Stimulated activated CD4-positive, alpha-beta T cell treated with anti-CD3 and anti-CD28 coated beads, TNF-alpha, amount 100 ng/mL, for 1 hour (primary cell): ENCODE measurements at regions not wholly inside any gene's neighbourhood (a gene's known extent, or its start where the extent isn't known, plus 50 kb on each side); places are given as distances from the start of the nearest gene placed in this dataset.

Source experiments
- DNase-seq, 3 donors: peaks; one replicate each; pipeline ENCODE4 v3.0.0-alpha.2; 2020; ENCODE audit warnings: low read depth in 3 of 3, low spot score in 1 of 3

DNA sequence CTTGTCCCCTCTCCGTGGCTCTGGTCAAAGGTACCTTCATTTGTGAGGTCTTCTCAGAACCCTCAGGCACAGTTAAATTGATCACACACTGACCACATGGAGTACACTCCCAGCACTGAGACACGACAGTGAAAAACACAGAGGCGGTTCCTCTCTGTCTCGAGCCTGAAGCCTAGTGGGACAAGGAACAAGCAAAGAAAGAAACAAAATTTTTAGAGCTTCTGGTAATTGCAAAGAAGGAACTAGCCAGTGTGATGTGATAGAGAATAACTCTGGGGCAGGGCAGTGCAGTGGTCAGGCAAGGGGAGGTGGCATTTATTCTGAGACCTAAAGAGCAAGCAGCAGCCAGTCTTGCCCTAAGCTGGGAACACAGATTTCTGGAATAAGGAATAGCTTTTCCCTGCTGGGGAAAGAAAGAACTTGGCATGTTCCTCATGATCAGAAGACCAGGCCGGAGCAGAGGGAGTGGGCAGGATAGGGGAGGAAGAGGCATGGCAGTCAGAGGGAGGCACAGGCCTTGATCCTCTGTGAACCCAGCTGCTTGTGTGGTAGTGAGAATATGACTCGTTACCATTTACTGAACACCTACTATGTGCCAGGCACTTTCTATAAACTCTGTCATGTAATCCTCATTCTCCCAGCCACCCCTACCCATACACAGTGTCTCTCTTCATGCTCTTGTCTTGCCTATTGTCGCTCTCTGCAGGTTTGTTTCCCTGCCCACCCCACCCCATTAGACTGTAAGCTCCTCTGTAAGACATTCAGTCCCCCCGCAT is 262.3 kb upstream of the HES1 start:
- no peak for DNase-seq

DNA sequence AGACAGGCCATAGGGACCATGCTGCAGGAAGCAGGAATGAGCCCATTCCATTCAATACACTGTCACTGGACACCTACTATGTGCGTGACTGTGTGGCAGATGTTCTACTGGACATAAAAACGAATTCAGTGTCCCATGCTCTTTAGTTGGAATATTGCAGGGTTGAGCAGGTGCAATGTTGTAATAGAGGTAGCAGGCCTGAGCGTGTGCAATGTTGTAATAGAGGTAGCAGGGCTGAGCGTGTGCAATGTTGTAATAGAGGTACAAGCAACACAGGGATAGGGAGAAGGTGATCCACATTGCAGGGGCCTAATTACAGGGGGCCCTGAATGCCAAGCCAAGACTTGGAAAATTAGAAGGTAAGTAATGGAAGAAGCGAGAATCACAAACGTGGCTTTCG is 261.4 kb upstream of the HES1 start:
- DNase-seq, result no peak

DNA sequence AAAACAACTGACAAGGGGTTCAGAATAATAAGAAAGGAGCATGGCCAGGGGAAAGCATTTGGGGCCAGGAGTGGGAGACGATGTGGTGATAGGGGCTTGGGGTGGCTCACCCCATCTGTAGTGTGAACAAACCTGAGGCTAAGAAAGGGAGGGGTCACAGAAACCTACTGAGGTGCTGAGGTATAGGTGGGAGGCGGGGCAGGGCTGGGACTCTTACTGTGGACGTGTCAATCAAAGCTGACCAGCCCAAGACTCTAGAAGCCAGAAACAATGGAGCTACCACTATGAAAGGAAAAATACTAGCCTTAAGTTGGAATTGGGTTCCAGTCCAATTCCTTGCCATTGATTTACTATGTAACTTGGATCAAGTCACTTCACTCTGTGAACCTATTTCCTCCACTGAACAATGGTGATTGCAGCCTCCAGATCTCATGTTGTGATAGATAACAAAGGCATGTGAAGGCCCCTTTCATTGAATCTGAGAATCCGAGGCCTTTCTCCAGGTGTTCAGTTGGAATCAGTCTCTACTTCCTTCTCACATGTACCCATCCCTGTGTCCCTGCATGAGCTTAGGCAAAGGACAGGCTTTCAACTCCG is 260.9 kb upstream of the HES1 start:
- no peak for DNase-seq

DNA sequence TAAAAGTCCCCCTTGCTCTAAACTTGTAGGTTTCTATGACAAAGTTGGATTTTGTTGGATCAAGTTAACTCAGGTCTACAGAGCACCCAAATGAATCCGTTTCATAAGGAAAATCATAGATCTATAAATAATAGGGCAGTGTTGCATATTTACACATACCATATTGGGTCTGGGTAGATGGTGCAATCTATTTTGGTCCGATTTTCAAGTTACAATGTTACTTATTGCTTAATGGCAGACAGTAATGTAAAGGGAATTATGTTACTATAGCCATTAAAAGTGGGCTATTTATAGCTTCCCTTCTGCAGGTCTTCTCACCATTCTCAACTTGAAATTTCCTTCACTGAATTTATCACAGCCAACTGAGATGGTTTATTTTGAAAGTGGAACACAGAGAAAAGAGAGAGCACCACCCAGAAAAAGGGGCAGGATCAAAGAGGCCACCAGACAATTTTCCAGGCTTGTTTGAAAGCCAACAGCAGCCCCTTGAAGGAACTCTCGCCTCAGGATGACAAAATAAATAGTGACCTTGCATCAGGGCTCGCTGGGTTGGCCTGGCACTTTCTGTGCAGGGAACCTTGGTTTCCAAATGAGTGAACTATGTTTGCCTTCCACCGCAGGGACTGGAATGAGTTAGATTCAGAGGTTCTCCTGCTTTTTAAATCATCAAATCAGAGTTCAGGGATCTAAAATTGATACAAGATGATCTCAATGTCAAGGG is 260.2 kb upstream of the HES1 start:
- no peak for DNase-seq

DNA sequence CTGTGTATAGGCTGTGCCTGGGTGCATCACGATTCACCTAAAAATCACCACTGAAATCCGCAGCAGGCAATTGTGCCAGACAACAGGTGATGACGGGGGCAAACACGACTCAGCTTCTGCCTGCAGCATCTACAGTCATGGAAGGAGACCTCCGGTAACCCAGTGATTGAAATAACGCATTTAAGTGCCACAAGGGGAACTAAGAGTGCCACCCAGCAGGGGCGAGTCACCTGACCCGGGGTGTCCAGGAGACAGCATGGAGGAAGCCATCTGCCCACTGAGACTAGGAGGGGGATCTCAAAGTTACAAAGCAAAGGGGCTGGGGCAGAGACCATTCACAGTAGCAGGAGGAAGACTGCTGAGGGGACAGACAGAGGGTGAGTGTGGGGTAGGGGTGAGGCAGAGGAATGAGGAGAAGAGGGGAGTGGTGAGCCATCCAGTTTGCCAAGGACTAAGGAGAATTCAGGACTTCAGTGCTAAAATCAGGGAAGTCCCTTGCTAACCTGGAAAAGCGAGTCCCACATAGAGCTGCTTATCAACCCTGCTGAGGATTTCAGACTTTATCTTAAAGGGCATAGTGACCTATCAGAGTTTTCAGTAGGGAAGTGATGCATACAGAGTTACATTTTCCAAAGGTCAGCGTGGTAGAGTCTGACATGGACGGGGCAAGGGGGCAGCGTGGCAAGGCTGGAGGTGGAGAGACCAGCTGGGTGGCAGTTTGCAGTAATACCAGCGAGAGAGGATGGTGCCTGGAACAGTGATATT is 256.7 kb upstream of the HES1 start:
- no peak for DNase-seq

DNA sequence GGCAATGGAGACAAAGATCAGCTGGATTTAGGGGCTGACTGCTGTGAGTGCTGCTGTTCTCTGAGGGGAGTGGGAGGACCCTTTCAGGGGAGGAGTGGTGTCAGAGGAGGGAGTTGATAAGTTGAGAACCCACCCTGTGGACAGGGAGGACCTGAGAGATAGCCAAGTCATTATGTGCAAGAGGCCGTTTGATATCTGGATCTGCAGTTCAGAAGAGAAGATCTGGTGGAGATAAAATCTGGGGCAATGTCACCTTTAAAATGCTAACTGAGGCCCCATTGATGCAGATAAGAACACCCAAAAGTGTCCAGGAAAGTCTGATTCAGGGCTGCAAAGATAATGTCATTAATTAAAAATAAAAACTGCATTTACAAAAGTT is 256.1 kb upstream of the HES1 start:
- DNase-seq, result no peak

DNA sequence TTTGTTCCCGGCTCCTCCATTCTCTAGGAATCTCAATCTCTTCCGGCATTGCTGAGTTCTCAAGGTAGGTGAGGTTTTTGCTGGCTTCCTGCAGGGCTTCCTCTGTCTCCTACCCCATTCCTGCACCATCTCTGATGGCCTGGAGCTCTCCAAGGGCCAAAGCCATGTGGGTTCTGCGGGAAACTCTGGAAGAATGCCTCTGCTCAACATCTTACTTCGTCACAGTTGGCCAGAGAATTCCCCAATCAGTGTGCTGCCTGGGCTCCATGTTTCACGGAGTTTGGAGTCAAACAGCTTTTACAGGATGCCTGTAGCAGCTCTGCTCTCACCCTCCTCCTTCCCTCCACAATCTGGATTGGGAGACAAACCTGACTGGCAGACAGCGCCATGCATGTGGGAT is 253.9 kb upstream of the HES1 start:
- DNase-seq, result no peak

DNA sequence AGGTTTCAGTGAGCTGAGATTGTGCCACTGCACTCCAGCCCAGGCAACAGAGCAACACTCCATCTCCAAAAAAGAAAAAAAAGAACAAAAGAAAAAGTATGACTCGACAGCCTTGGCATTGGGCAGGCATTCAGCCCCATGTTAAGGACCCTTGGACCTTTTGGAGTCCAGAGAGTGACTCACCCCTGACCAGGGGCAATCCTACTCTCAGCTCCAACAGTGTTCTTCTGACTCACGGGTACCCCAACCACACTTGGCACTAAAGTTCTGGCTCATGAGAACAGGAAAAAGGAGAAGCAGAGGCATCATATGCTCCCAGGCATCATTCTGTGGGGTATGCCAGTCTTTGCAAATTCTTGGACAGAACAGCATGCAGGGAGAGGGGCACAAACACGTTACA is 252.4 kb upstream of the HES1 start:
- DNase-seq, result no peak

DNA sequence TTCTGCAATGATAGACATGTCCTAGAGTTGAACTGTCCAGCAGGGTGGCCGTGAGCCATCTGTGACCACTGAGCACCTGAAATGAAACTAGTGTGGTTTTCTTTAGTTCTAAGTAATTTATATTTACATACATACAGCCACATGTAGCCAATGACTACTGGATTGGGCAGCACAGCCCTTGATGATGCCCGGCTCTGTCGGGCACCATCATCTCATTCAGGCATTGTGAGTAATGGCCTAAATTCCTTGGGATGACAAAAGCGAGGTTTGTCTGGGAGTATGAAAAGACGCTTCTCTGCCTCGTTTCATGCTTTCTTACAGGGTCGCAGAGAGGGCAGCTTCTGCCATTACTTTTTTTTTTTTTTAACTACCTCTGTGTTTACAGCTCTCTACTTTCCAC is 251.9 kb upstream of the HES1 start:
- DNase-seq, result no peak

DNA sequence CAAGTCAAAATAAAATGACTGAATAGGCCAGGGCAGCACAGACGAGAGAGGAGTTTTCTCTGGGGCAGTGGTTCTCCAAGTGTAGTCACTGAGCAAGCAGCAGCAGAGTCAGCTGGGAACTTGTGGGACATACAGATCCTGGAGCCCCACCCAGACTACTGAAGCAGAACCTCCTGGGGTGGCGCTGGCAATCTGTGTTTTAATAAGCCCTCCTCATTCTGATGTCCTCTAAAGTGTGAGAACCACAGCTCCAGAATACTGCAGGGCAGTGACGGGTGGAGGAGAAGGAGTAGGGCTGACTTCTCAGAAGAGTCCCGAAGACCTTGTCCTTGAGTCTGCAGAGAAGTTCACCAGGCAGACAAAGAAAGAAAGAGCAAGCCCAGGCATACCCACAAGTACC is 251.3 kb upstream of the HES1 start:
- no peak for DNase-seq

DNA sequence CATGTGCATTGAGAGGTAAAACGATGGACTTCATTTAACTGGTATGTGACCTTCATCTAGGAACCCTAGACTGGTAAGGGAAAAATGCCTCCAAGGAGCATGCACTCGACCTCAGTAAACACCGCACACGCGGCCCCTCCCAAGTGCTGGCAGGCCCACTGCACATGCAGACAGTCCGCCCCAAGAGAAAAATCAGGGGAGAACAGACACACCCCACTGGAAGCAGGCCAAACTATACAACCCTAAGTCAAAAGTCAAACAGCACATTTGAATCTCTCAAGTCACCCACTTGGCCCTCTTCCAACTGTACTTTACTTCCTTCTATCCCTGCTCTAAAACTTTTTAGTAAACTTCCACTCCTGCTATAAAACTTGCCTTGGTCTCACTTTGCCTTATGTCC is 250.1 kb upstream of the HES1 start:
- DNase-seq, result no peak

DNA sequence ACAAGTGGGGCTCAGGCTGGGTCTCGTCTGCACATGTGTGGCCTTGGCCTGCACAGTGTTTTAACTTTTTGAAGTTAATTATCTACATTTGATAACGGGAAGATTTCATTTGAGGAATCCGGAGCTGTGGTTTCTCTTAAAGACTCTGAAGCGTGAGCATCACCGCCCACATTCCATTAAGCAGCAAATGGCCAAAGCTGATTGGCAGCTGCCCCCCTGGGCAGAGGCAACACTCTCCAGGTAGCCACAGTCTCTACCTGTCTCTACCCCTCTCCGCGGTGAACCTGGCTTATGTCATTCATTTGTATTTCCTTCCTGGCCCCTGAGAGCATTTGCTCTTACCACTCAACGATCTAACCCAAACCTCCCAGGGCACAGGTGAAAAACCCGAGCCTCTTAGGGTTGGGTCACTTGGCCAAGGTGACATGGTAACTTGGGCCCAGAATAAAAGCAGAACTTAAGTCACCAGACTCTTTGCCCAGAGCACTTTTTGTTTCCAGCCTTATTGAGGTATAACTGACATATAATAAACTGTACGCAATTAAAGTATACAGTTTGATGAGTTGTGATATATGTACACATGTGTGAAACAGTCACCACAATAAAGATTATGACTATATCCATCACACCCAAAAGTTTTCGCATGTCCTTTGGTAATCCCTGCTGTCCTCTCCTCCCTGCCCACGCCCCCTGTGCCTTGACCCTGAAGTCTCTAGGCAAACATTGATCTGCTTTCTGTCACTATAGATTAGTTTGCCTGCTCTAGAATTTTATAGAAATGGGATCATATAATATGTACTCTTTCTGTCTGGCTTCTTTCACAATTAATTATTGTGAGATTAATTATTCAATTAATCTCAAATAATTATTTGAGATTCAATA is 245.7 kb upstream of the HES1 start:
- DNase-seq, result no peak

DNA sequence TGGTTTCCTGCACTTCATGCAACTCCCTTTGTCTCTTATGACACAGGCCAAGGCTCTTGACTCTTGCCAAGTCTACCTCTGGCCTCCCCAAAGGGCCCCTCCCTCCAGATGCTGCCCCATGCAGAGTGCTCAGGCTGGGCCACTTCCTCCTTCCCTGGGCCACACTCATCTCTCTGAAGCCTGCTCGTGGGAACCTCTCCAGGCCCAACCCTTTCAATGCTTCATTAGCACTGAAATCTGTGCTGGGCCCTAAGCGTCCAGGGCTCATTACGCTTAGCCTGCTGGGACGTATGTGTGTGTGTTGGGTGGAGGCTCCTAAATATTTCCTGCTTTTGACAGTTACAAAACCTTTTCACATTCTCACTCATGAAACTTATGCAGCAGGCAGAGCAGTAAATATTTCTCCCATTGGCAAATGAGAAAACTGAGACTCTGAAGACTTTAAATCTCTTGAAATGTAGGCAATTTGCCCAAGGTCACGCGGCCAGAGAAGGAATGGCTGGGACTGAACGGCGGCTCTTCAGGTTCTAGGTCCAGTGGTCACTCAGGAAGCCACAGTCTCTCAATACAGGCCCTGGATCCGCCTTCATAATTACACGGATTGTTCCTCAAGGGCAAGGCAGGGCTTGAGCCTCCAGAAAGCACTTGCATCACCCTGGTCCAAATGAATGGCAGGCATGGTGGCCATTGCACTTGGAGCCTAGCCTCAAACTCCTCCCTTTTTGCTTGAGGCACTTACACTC is 241.7 kb upstream of the HES1 start:
- no peak for DNase-seq

DNA sequence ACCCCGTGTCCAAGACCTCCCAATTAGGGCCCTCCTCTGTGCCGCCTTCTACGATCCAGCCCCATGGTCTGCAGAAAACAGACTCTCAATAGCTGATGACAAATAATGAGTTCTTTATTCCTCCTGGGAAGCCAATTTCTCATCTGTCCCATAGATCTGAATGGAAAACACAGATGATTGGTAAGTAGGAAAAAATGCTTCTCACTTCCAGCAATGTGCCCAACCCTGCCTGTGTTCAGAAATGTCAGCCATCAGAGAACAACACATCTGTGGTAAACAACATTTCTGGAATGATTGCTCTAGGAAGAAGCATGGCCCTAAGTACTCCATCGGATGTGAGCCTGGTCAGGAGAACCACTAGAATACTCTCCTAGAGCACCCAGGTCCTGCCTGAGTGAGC is 240.5 kb upstream of the HES1 start:
- no peak for DNase-seq

DNA sequence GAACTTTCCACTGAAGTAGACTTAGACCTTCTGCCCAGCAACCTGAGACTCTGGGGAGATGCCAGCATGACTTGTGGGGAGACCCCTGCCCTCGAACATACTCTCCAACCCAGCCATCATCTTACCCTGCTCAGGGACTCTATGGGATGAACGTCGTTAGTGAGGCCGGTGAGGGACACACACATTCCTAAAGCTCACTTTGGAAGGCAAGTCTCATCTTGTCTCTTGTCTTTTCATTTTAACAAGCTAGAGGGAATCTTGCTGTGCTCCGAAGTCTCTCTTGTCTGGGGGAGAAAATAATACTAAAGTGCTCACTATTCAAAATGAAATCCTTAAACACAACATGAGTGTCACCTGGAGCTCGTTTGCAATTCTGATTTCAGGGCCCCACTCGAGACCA is 239.5 kb upstream of the HES1 start:
- DNase-seq, result no peak

DNA sequence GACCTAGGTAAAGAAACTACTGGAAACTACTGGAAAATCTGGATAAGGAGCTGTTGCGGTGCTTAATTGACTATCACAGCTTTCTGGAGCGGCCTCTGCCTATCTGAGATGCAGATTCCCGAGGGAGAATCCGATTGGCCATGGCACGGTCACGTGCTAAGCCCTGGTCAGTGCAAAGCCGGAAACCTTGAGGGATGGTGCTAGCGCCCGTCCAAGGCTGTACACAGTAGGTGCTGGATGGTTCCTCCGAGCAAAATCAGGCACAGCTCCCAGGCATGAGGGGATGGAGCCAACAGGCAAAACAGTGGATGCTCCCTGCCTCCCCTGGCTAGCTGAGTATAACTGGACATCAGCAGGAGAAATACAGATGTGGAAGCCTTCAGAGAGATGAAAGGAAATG is 238.7 kb upstream of the HES1 start:
- DNase-seq, result no peak

DNA sequence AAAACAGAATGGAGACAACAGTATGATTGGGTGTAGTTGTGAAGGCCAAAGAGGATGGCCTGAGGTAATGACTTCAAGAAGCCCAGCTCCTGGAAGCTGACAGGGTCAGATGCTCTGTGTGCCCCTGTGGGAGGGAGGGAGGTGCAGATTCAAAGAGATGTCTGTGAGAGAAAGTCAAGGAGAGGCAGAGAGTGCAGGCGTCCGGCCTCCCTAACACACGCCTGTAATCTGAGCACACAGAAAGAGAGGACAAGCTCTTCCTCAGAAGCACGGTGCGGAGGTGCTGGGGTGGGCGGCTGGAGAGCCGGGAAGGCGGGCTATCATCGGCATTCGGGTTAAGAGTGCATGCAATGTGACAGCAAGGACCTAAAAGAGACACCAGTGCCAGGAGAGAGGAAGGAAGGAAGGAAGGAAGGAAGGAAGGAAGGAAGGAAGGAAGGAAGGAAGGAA is 238.2 kb upstream of the HES1 start:
- DNase-seq, result no peak

DNA sequence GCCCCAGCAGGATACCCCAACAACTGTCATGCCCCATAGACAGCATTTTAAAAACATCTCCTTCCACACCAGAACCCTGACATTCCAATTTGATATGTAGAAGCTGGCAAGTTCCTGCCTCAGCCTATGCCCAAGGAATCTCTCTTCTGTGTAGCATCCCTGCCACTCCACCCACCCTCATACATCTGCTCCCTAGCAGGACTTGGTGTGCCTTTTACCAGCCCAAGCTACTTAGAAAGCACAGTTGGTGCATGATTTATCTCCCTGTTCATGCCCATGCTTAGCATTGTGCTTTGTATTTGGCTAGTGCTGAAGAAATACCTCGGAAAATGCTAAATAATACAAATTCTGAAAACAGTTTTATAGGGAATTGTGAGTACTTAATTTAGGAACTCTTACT is 236.9 kb upstream of the HES1 start:
- no peak for DNase-seq

DNA sequence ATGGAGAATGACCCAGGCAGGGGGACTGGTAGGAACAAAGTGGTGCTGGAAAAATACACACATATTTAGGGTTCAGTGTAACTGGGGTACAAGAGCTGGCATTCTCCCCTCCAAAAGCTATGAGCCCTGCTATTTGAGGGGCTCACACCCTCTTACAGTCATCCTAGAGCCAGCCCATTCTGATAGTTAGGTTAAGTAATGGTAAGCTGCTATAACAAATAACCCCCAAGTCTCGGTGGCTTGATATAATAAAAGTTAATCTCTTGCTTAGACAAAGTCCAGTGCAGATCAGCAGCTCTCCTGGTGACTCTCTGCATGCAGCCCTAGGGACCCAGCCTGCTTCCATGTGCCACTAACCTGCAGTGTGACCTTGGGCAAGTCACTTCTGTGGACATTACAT is 234.9 kb upstream of the HES1 start:
- DNase-seq, result no peak
